ENCODE measurements at regions not wholly inside any gene's neighbourhood (a gene's known extent, or its start where the extent isn't known, plus 50 kb on each side); places are given as distances from the start of the nearest gene placed in this dataset.
"Not testable (repeated sequence)": the region's sequence is repeated elsewhere in the genome, so short reads cannot be mapped to it uniquely, and the experiment has no call there.

DNA sequence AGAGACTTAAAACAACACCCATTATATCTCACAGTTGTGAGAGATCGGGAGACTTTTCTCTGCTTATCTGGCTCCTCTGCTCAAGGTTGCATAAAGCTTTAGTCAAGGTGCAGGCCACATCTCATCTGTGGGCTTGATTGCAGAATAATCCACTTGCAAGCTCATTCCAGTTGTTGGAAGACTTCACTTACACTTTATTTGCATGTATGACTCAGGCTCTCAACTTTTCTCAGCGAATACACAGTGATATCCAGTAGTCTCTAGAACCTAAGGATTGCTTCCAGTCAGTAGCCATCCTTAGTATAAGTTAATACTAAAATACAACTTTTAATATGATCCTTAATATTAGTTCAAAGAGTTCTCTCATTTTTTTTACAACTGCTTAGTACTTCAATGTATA is 435.5 kb upstream of the NRG3 start:
- Mint-ChIP-seq H3K4me1 (ENCODE audit: unreplicated experiment) (no peaks in the 10 kb centered on the region), H3K27me3 (ENCODE audit: unreplicated experiment) (no peaks in the 10 kb centered on the region), H3K27ac (ENCODE audit: unreplicated experiment) (no peak overlapping the region), H3K36me3 (ENCODE audit: low read depth, unreplicated experiment) (no peaks in the 10 kb centered on the region), H3K4me3 (ENCODE audit: unreplicated experiment) (no peak overlapping the region), H3K9me3 (ENCODE audit: unreplicated experiment) (no peaks in the 10 kb centered on the region)
- DNase-seq (ENCODE audit: low spot score): no peak
- TF ChIP-seq CTCF (IDR thresholded peaks at IDR 0.05; ENCODE audit: unreplicated experiment): no peak

GRCh38 chr10:81441624-81442023 is 433.4 kb upstream of the NRG3 start:
- not testable (repeated sequence) for H3K9me3 Mint-ChIP-seq (ENCODE audit: unreplicated experiment); H3K4me1 Mint-ChIP-seq (ENCODE audit: unreplicated experiment); H3K36me3 Mint-ChIP-seq (ENCODE audit: low read depth, unreplicated experiment); H3K27ac Mint-ChIP-seq (ENCODE audit: unreplicated experiment); DNase-seq (ENCODE audit: low spot score); H3K27me3 Mint-ChIP-seq (ENCODE audit: unreplicated experiment); H3K4me3 Mint-ChIP-seq (ENCODE audit: unreplicated experiment)

- no peak for TF ChIP-seq CTCF (IDR thresholded peaks at IDR 0.05; ENCODE audit: unreplicated experiment)
- H3K4me3 Mint-ChIP-seq (ENCODE audit: unreplicated experiment): no peak overlapping the region
- DNase-seq (ENCODE audit: low spot score): no peak
- H3K36me3 Mint-ChIP-seq (ENCODE audit: low read depth, unreplicated experiment): no peaks in the 10 kb centered on the region
- H3K27me3 Mint-ChIP-seq (ENCODE audit: unreplicated experiment): no peaks in the 10 kb centered on the region
- no peak overlapping the region for H3K27ac Mint-ChIP-seq (ENCODE audit: unreplicated experiment)
- no peaks in the 10 kb centered on the region for H3K4me1 Mint-ChIP-seq (ENCODE audit: unreplicated experiment)
- H3K9me3 Mint-ChIP-seq (ENCODE audit: unreplicated experiment): no peaks in the 10 kb centered on the region
Measured at GRCh38 chr10:81444242-81444929, 430.6 kb upstream of the NRG3 start.

GRCh38 chr10:81450651-81451050 is 424.3 kb upstream of the NRG3 start:
- Mint-ChIP-seq H3K4me1 (ENCODE audit: unreplicated experiment) (no peaks in the 10 kb centered on the region), H3K36me3 (ENCODE audit: low read depth, unreplicated experiment) (no peaks in the 10 kb centered on the region), H3K9me3 (ENCODE audit: unreplicated experiment) (no peaks in the 10 kb centered on the region), H3K4me3 (ENCODE audit: unreplicated experiment) (no peak overlapping the region), H3K27ac (ENCODE audit: unreplicated experiment) (no peak overlapping the region), H3K27me3 (ENCODE audit: unreplicated experiment) (no peaks in the 10 kb centered on the region)
- no peak for DNase-seq (ENCODE audit: low spot score)
- TF ChIP-seq CTCF (IDR thresholded peaks at IDR 0.05; ENCODE audit: unreplicated experiment): no peak

DNA sequence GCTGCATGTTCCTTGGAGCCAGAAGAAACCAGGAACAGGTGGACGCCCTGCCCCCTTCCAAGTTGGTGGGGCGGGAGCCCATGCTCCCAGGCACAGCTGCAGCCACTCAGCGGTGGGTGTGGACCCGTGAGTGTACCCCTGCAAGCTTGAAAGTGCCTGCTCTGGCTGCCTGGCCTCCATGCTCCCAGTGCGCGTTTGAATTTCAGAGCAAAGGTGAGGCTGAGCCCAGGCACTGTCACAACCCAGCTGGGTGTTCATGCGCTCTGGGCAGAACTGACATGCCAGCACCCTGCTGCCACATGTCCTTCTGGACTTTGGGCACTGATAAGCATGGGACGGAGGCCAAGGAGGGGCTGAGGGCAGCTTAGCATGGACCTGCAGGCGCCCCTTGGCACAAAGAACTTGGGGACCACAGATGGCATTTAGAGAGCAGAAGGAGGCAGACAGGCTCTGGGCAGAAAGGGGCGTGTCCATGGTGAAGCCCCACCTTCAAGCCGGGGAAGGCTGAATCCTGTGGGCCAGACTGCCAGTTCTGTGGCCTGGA is 402.0 kb upstream of the NRG3 start:
- TF ChIP-seq CTCF (IDR thresholded peaks at IDR 0.05; ENCODE audit: unreplicated experiment): no peak
- H3K9me3 Mint-ChIP-seq (ENCODE audit: unreplicated experiment): no peaks in the 10 kb centered on the region
- H3K27ac Mint-ChIP-seq (ENCODE audit: unreplicated experiment): no peak overlapping the region
- H3K36me3 Mint-ChIP-seq (ENCODE audit: low read depth, unreplicated experiment): no peaks in the 10 kb centered on the region
- H3K4me1 Mint-ChIP-seq (ENCODE audit: unreplicated experiment): no peaks in the 10 kb centered on the region
- H3K27me3 Mint-ChIP-seq (ENCODE audit: unreplicated experiment): no peaks in the 10 kb centered on the region
- no peak overlapping the region for H3K4me3 Mint-ChIP-seq (ENCODE audit: unreplicated experiment)
- DNase-seq (ENCODE audit: low spot score): no peak
